ENCODE measurements at regions not wholly inside any gene's neighbourhood (a gene's known extent, or its start where the extent isn't known, plus 50 kb on each side); places are given as distances from the start of the nearest gene placed in this dataset.
"Not testable (repeated sequence)": the region's sequence is repeated elsewhere in the genome, so short reads cannot be mapped to it uniquely, and the experiment has no call there.

- no peak for DNase-seq (ENCODE audit: low read depth, low spot score)
- no CpG with 5 or more reads among the region's 2 CpGs for WGBS (ENCODE audit: insufficient coverage, insufficient read length)
- no peaks in the 10 kb centered on the region for H3K4me1 ChIP-seq (ENCODE audit: control insufficient read depth, insufficient read depth, low read length)
Observed at GRCh38 chr6:128713461-128713860, 169.5 kb upstream of the LAMA2 start.

GRCh38 chr6:128712898-128713297 is 170.0 kb upstream of the LAMA2 start:
- H3K27ac ChIP-seq (ENCODE audit: low read length), result no peak overlapping the region
- no peak for DNase-seq (ENCODE audit: low read depth, low spot score)
- no CpG with 5 or more reads among the region's 1 CpG for WGBS (ENCODE audit: insufficient coverage, insufficient read length)

More at GRCh38 chr6:128713461-128713860, 169.5 kb upstream of the LAMA2 start:
- Histone ChIP-seq H3K27me3 (ENCODE audit: control insufficient read depth, insufficient read depth, low read length) (no peaks in the 10 kb centered on the region), H3K36me3 (ENCODE audit: control insufficient read depth, insufficient read depth, low read length) (no peaks in the 10 kb centered on the region), H3K9me3 (ENCODE audit: control insufficient read depth, insufficient read depth, low read length) (no peaks in the 10 kb centered on the region), H3K4me3 (ENCODE audit: low read length) (no peak overlapping the region), H3K27ac (ENCODE audit: low read length) (no peak overlapping the region)

DNA sequence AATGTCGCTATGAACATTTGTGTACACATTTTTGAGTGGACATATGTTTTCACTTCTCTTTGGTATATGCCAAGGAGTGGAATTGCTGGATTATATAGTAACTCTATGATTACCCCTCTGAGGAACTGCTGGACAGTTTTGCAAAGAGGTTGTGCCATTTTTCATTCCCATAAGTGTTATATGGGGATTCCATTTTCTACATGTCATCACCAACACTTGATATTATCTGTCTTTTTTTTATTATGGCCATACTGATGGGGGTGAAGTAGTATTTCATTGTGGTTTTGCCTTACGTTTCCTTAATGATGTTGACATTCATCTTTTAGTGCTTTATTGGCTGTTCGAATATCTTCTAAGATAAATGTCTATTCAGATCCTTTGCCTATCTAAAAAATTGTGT is 171.8 kb upstream of the LAMA2 start:
- H3K36me3 ChIP-seq (ENCODE audit: control insufficient read depth, insufficient read depth, low read length), result no peaks in the 10 kb centered on the region
- no CpG with 5 or more reads among the region's 3 CpGs for WGBS (ENCODE audit: insufficient coverage, insufficient read length)
- DNase-seq (ENCODE audit: low read depth, low spot score), result no peak
- H3K4me1 ChIP-seq (ENCODE audit: control insufficient read depth, insufficient read depth, low read length), result no peaks in the 10 kb centered on the region
- H3K27ac ChIP-seq (ENCODE audit: low read length), result no peak overlapping the region
- H3K27me3 ChIP-seq (ENCODE audit: control insufficient read depth, insufficient read depth, low read length), result no peaks in the 10 kb centered on the region
- H3K9me3 ChIP-seq (ENCODE audit: control insufficient read depth, insufficient read depth, low read length), result no peaks in the 10 kb centered on the region
- no peak overlapping the region for H3K4me3 ChIP-seq (ENCODE audit: low read length)

More at GRCh38 chr6:128712898-128713297, 170.0 kb upstream of the LAMA2 start:
- Histone ChIP-seq H3K9me3 (ENCODE audit: control insufficient read depth, insufficient read depth, low read length) (no peaks in the 10 kb centered on the region), H3K27me3 (ENCODE audit: control insufficient read depth, insufficient read depth, low read length) (no peaks in the 10 kb centered on the region), H3K4me1 (ENCODE audit: control insufficient read depth, insufficient read depth, low read length) (no peaks in the 10 kb centered on the region), H3K36me3 (ENCODE audit: control insufficient read depth, insufficient read depth, low read length) (no peaks in the 10 kb centered on the region), H3K4me3 (ENCODE audit: low read length) (no peak overlapping the region)

DNA sequence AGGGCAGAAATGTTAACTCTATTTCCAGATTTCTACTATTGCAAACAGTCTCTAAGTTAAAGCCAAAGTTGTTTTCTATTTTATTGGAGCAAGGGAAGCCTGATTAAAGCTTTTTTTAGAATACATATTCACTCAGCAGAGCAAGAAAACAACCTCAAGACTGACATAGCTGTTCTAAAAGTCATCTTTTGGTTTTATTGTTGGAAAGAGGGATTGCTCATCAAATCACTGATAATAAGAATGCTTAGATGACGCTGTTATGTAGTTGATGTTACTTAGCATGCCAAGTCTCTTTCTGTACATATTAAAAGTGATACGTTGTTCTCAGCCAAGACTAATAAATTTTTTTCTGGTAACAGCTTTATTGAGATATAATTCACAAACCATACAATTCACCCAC is 172.6 kb upstream of the LAMA2 start:
- no CpG with 5 or more reads among the region's 2 CpGs for WGBS (ENCODE audit: insufficient coverage, insufficient read length)
- no peaks in the 10 kb centered on the region for H3K27me3 ChIP-seq (ENCODE audit: control insufficient read depth, insufficient read depth, low read length)
- no peak for DNase-seq (ENCODE audit: low read depth, low spot score)
- no peaks in the 10 kb centered on the region for H3K4me1 ChIP-seq (ENCODE audit: control insufficient read depth, insufficient read depth, low read length)
- no peak overlapping the region for H3K4me3 ChIP-seq (ENCODE audit: low read length)
- no peaks in the 10 kb centered on the region for H3K36me3 ChIP-seq (ENCODE audit: control insufficient read depth, insufficient read depth, low read length)
- H3K9me3 ChIP-seq (ENCODE audit: control insufficient read depth, insufficient read depth, low read length), result no peaks in the 10 kb centered on the region
- no peak overlapping the region for H3K27ac ChIP-seq (ENCODE audit: low read length)

DNA sequence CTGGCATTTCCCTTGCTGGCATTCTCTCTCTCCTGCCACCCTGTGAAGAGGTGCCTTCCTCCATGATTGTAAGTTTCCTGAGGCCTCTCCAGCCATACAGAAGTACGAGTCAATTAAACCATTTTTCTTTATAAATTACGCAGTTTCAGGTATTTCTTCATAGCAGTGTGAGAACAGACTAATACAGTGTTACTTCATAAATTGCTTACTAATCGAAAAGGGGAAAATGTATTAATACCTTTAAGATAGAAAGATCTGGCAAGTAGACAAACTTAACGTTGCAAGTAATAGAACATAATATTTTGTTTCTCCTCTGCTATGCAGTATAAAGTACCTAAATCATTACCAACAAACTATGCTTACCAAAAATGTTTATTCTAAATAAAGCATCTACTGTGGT is 178.3 kb upstream of the LAMA2 start:
- no peaks in the 10 kb centered on the region for H3K4me1 ChIP-seq (ENCODE audit: control insufficient read depth, insufficient read depth, low read length)
- WGBS (ENCODE audit: insufficient coverage, insufficient read length), result no CpG with 5 or more reads among the region's 4 CpGs
- no peak overlapping the region for H3K4me3 ChIP-seq (ENCODE audit: low read length)
- no peaks in the 10 kb centered on the region for H3K27me3 ChIP-seq (ENCODE audit: control insufficient read depth, insufficient read depth, low read length)
- H3K27ac ChIP-seq (ENCODE audit: low read length), result no peak overlapping the region
- no peaks in the 10 kb centered on the region for H3K36me3 ChIP-seq (ENCODE audit: control insufficient read depth, insufficient read depth, low read length)
- no peak for DNase-seq (ENCODE audit: low read depth, low spot score)
- no peaks in the 10 kb centered on the region for H3K9me3 ChIP-seq (ENCODE audit: control insufficient read depth, insufficient read depth, low read length)

DNA sequence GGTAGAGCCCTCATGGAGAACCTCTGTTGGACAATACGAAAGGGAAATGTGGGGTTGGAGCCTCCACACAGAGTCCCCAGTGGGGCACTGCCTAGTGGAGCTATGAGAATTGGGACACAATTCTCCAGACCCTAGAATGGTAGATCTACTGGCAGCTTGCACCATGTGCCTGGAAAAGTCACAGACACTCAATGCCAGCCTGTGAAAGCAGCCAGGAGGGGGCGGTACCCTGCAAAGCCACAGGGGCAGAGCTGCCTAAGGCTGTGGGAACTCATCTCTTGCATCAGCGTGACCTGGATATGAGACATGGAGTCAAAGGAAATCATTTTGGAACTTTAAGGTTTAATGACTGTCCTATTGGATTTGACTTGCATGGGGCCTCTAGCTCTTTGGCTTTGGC is 179.1 kb upstream of the LAMA2 start:
- DNase-seq (ENCODE audit: low read depth, low spot score); H3K4me1 ChIP-seq (ENCODE audit: control insufficient read depth, insufficient read depth, low read length); H3K27ac ChIP-seq (ENCODE audit: low read length); H3K27me3 ChIP-seq (ENCODE audit: control insufficient read depth, insufficient read depth, low read length); H3K4me3 ChIP-seq (ENCODE audit: low read length); H3K36me3 ChIP-seq (ENCODE audit: control insufficient read depth, insufficient read depth, low read length); H3K9me3 ChIP-seq (ENCODE audit: control insufficient read depth, insufficient read depth, low read length): not testable (repeated sequence)
- WGBS (ENCODE audit: insufficient coverage, insufficient read length), result no CpG with 5 or more reads among the region's 3 CpGs

DNA sequence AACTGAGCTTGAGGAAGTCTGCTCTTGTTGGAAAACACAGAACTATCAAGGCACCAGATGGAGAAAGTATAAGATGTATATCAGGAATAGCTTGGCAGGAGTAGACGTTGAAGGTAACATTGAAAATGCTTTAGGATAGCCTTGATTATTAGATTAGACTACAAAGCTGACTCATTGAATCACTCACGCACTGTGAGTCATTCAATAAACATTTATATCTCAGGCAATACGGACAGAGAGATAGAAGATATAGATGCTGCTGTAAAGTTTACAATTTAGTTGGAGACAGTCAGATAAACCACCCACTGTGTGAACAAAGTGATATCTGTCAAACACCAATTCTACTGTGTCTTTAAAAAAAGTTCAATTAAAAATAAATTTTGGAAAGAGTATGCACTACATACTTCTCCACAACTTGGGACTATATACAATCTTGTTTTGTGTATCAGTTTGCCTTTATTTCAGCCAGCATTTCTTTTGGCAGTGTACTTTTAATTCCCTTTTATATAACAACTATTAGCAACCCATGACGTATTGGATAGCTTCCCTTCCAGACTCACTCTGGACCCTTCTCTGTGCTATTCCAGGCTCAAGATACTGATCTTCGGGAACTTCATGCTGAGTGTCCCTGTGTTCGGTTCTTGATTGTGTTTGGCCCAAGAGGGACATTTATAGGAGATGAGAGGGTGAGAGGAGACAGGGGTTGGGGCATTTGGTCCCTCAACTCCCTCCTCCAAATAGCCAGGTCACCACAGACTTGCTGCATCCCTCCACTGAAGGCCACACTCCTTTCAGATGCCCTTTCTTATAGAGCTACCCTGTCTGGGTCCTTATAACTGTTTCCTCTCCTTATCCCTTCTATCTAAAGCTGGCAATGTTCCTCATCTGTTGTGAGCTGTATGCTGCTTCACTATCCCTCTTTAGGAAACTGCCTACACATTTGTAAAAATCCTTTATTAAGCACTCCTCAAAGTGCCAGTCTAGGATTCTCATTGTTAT is 176.6 kb upstream of the PTPRK start:
- no peak overlapping the region for H3K27ac ChIP-seq (ENCODE audit: low read length)
- DNase-seq (ENCODE audit: low read depth, low spot score), result no peak
- no peaks in the 10 kb centered on the region for H3K4me1 ChIP-seq (ENCODE audit: control insufficient read depth, insufficient read depth, low read length)
- no peaks in the 10 kb centered on the region for H3K9me3 ChIP-seq (ENCODE audit: control insufficient read depth, insufficient read depth, low read length)
- H3K27me3 ChIP-seq (ENCODE audit: control insufficient read depth, insufficient read depth, low read length), result no peaks in the 10 kb centered on the region
- WGBS (ENCODE audit: insufficient coverage, insufficient read length), result no CpG with 5 or more reads among the region's 6 CpGs
- no peak overlapping the region for H3K4me3 ChIP-seq (ENCODE audit: low read length)
- H3K36me3 ChIP-seq (ENCODE audit: control insufficient read depth, insufficient read depth, low read length), result no peaks in the 10 kb centered on the region

- DNase-seq (ENCODE audit: low read depth, low spot score), result no peak
- Histone ChIP-seq H3K36me3 (ENCODE audit: control insufficient read depth, insufficient read depth, low read length) (no peaks in the 10 kb centered on the region), H3K4me3 (ENCODE audit: low read length) (no peak overlapping the region), H3K27ac (ENCODE audit: low read length) (no peak overlapping the region), H3K9me3 (ENCODE audit: control insufficient read depth, insufficient read depth, low read length) (no peaks in the 10 kb centered on the region), H3K4me1 (ENCODE audit: control insufficient read depth, insufficient read depth, low read length) (no peaks in the 10 kb centered on the region), H3K27me3 (ENCODE audit: control insufficient read depth, insufficient read depth, low read length) (no peaks in the 10 kb centered on the region)
- WGBS (ENCODE audit: insufficient coverage, insufficient read length), result no CpG with 5 or more reads among the region's 1 CpG
Observed at GRCh38 chr6:128694303-128695009, 174.1 kb upstream of the PTPRK start.

DNA sequence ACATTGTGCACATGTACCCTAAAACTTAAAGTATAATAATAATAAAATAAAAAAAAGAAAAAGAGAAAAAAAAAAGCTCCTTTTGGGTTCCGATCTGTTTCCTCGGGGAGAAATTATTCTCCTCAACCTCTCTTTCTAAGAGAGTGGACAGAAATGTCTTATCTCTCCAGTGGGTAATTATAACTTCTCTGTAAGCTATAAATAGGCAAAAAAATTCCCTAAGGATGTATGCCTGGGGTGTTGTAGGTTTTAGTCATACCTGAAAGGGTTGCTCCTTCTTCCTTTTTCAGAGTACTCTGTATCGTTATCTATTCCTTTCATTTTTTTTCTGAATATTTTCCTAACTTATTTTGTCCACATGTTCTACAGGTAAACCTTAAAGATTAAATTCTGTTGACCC is 169.7 kb upstream of the PTPRK start:
- H3K36me3 ChIP-seq (ENCODE audit: control insufficient read depth, insufficient read depth, low read length), result no peaks in the 10 kb centered on the region
- no peaks in the 10 kb centered on the region for H3K27me3 ChIP-seq (ENCODE audit: control insufficient read depth, insufficient read depth, low read length)
- no peaks in the 10 kb centered on the region for H3K9me3 ChIP-seq (ENCODE audit: control insufficient read depth, insufficient read depth, low read length)
- no CpG with 5 or more reads among the region's 3 CpGs for WGBS (ENCODE audit: insufficient coverage, insufficient read length)
- H3K27ac ChIP-seq (ENCODE audit: low read length), result no peak overlapping the region
- no peak for DNase-seq (ENCODE audit: low read depth, low spot score)
- no peaks in the 10 kb centered on the region for H3K4me1 ChIP-seq (ENCODE audit: control insufficient read depth, insufficient read depth, low read length)
- H3K4me3 ChIP-seq (ENCODE audit: low read length), result no peak overlapping the region

DNA sequence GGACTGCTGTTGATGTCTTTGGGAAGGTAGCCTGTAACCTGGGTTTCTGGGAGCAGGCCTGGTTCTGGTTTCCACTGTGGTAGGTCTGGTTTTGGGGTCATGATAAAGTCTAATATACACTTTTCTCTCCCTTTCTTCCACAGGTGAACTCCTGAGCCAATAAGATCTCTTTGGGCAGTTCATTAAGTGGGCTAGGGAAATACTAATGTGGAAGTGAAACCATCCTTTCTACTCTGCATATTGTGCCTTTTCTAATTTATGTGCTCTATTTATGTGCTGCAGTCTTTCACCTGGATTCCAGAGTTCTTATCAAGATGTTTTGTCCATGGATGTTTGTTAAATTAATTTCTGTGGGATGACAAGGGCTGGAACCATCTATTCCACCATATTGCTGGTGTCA is 165.7 kb upstream of the PTPRK start:
- Histone ChIP-seq H3K36me3 (ENCODE audit: control insufficient read depth, insufficient read depth, low read length) (no peaks in the 10 kb centered on the region), H3K27me3 (ENCODE audit: control insufficient read depth, insufficient read depth, low read length) (no peaks in the 10 kb centered on the region), H3K4me3 (ENCODE audit: low read length) (no peak overlapping the region), H3K4me1 (ENCODE audit: control insufficient read depth, insufficient read depth, low read length) (no peaks in the 10 kb centered on the region), H3K9me3 (ENCODE audit: control insufficient read depth, insufficient read depth, low read length) (no peaks in the 10 kb centered on the region), H3K27ac (ENCODE audit: low read length) (no peak overlapping the region)
- DNase-seq (ENCODE audit: low read depth, low spot score), result no peak

All from iPS DF 6.9 (cell line).